ENCODE measurements at regions not wholly inside any gene's neighbourhood (a gene's known extent, or its start where the extent isn't known, plus 50 kb on each side); places are given as distances from the start of the nearest gene placed in this dataset.

DNA sequence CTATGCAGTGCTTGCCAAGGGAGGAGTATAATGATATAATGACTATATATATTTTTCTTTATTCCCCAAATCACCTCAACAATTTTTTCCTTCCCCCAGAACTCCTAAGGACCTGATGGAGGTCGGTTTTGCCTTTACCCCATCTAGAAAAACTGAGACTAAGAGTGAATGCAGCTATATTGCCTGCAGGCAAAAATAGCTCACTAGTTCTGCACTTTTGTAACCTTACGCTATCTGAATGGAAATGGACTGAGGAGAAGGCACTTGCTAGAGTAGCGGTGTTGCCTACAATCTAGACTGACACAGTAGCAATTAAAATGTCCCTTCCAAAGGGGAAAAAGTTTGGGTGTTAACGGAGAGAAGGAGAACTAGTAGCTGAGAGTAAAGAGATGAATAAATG lies 379.5 kb upstream of the SEMA6D start:
- no peak for TF ChIP-seq CTCF (IDR thresholded peaks at IDR 0.05)
- TF ChIP-seq POLR2A (IDR thresholded peaks at IDR 0.05), result no peak
- TF ChIP-seq EP300 (IDR thresholded peaks at IDR 0.05), result no peak
